Natural killer cell (primary cell): ENCODE measurements at regions not wholly inside any gene's neighbourhood (a gene's known extent, or its start where the extent isn't known, plus 50 kb on each side); places are given as distances from the start of the nearest gene placed in this dataset.

Experiments used
- ATAC-seq, 3 donors: fragments of 150-1000 bp in 2 of 3; fragments of 200-7000 bp in 1 of 3; cut with Tn5 transposase; 1 replicate in 1 of 3; 2 replicates in 2 of 3; pipeline ENCODE4 v1.10.0; 2021; ENCODE audit warnings: mild to moderate bottlenecking in 2 of 3, moderate library complexity in 2 of 3
- DNase-seq, 2 donors: peaks; one replicate each; pipeline versions ENCODE4 v3.0.0 to v3.0.0-alpha.2; 2013 to 2021; ENCODE audit warnings: mixed read lengths in 1 of 2
- H3K27ac ChIP-seq: one replicate; pipeline ENCODE4 v1.5.1; 2013; ENCODE audit warnings: mild to moderate bottlenecking, low read length
- H3K27me3 ChIP-seq: one replicate; pipeline ENCODE4 v1.6.1; 2013; ENCODE audit warnings: low read length; ENCODE audit not compliant: control insufficient read depth, insufficient read depth
- H3K36me3 ChIP-seq: one replicate; pipeline ENCODE4 v1.6.1; 2013; ENCODE audit warnings: low read length; ENCODE audit not compliant: control insufficient read depth, insufficient read depth
- H3K4me1 ChIP-seq: one replicate; pipeline ENCODE4 v1.6.1; 2013; ENCODE audit warnings: low read length; ENCODE audit not compliant: control insufficient read depth, insufficient read depth
- H3K4me3 ChIP-seq: one replicate; pipeline ENCODE4 v1.5.1; 2013; ENCODE audit warnings: low read length
- H3K9me3 ChIP-seq: one replicate; pipeline ENCODE4 v1.6.1; 2013; ENCODE audit warnings: low read length; ENCODE audit not compliant: control insufficient read depth, insufficient read depth
- H3K27ac Mint-ChIP-seq, 2 donors: one replicate each; pipeline ENCODE4 v1.8.0; 2022; ENCODE audit warnings: mild to moderate bottlenecking in 2 of 2, mixed read lengths in 2 of 2, moderate library complexity in 1 of 2
- H3K27me3 Mint-ChIP-seq, 2 donors: one replicate each; pipeline ENCODE4 v1.8.0; 2022; ENCODE audit warnings: low read depth in 2 of 2, mixed read lengths in 2 of 2
- H3K36me3 Mint-ChIP-seq: one replicate; pipeline ENCODE4 v1.8.0; 2022; ENCODE audit warnings: mixed read lengths
- H3K4me1 Mint-ChIP-seq, 2 donors: one replicate each; pipeline ENCODE4 v1.8.0; 2022; ENCODE audit warnings: mixed read lengths in 2 of 2
- H3K4me3 Mint-ChIP-seq: one replicate; pipeline ENCODE4 v1.8.0; 2022; ENCODE audit warnings: mild to moderate bottlenecking, moderate library complexity, mixed read lengths
- H3K9me3 Mint-ChIP-seq, 2 donors: one replicate each; pipeline ENCODE4 v1.8.0; 2022; ENCODE audit warnings: mixed read lengths in 2 of 2
- CTCF ChIP-seq: fragments of 200-600 bp; IDR thresholded peaks from one replicate; pipeline ENCODE4 v1.8.0; 2022; ENCODE audit warnings: antibody characterized with exemption
- WGBS: methylation state at CpG from one replicate; pipeline ENCODE4 v1.1.7; 2013; ENCODE audit warnings: missing lambda C conversion rate; ENCODE audit not compliant: insufficient coverage; 5-methylcytosine and 5-hydroxymethylcytosine counted together
- intact Hi-C: fragments of 100-400 bp; cut with micrococcal nuclease; formaldehyde crosslinking; loops from one replicate; pipeline ENCODE4 v1.14.2; 2022

GRCh38 chr16:27620541-27620940, 70.6 kb downstream of the KATNIP start:
- H3K36me3 Mint-ChIP-seq: no peaks in the 10 kb centered on the region
- no peak for TF ChIP-seq CTCF
- intact Hi-C loops: no loop called here
- H3K27me3 ChIP-seq: no peaks in the 10 kb centered on the region
- H3K9me3 Mint-ChIP-seq: no peaks in the 10 kb centered on the region
- H3K36me3 ChIP-seq: no peaks in the 10 kb centered on the region
- H3K4me3 Mint-ChIP-seq: no peak overlapping the region
- no peak for ATAC-seq
- H3K27ac Mint-ChIP-seq: no peak overlapping the region
- H3K4me3 ChIP-seq: no peak overlapping the region
- WGBS: 92% methylated on average over 4 of the region's 4 CpGs
- H3K4me1 ChIP-seq: no peaks in the 10 kb centered on the region
- no peak overlapping the region for H3K27ac ChIP-seq
- no peaks in the 10 kb centered on the region for H3K9me3 ChIP-seq
- H3K27me3 Mint-ChIP-seq: no peaks in the 10 kb centered on the region
- DNase-seq: no peak
- no peaks in the 10 kb centered on the region for H3K4me1 Mint-ChIP-seq

- Mint-ChIP-seq H3K9me3 (no peaks in the 10 kb centered on the region), H3K27me3 (no peaks in the 10 kb centered on the region), H3K36me3 (no peaks in the 10 kb centered on the region), H3K4me3 (no peak overlapping the region), H3K4me1 (no peaks in the 10 kb centered on the region), H3K27ac (no peak overlapping the region)
- ATAC-seq: no peak
- Histone ChIP-seq H3K27ac (no peak overlapping the region), H3K9me3 (no peaks in the 10 kb centered on the region), H3K27me3 (no peaks in the 10 kb centered on the region), H3K36me3 (no peaks in the 10 kb centered on the region), H3K4me3 (no peak overlapping the region), H3K4me1 (no peaks in the 10 kb centered on the region)
- intact Hi-C loops: no loop called here
- WGBS: 94% methylated on average over 11 of the region's 12 CpGs
- TF ChIP-seq CTCF: no peak
- no peak for DNase-seq
Measured at GRCh38 chr16:27624154-27625049, 74.5 kb downstream of the KATNIP start.

- Mint-ChIP-seq H3K27me3 (no peaks in the 10 kb centered on the region), H3K4me3 (no peak overlapping the region), H3K4me1 (no peaks in the 10 kb centered on the region), H3K27ac (no peak overlapping the region), H3K9me3 (no peaks in the 10 kb centered on the region), H3K36me3 (no peaks in the 10 kb centered on the region)
- intact Hi-C loops: no loop called here
- no peak overlapping the region for H3K4me3 ChIP-seq
- DNase-seq (no peak), ATAC-seq (no peak)
- H3K27me3 ChIP-seq: no peaks in the 10 kb centered on the region
- no peak overlapping the region for H3K27ac ChIP-seq
- no peak for TF ChIP-seq CTCF
- 94% methylated on average over 7 of the region's 7 CpGs for WGBS
- H3K36me3 ChIP-seq: no peaks in the 10 kb centered on the region
- no peaks in the 10 kb centered on the region for H3K9me3 ChIP-seq
- no peaks in the 10 kb centered on the region for H3K4me1 ChIP-seq
Measured at GRCh38 chr16:27625050-27625697, 75.2 kb downstream of the KATNIP start.
